NB4 (cell line): ENCODE measurements at regions not wholly inside any gene's neighbourhood (a gene's known extent, or its start where the extent isn't known, plus 50 kb on each side); places are given as distances from the start of the nearest gene placed in this dataset.

Experiments used
- CTCF ChIP-seq: IDR thresholded peaks from one replicate; pipeline ENCODE4 v1.5.1; 2012; ENCODE audit warnings: low read depth, low read length
- MYC ChIP-seq: IDR thresholded peaks from 2 replicates; pipeline ENCODE4 v1.6.1; 2011; ENCODE audit warnings: low read depth, low read length
- POLR2A ChIP-seq: IDR thresholded peaks from 2 replicates; pipeline ENCODE4 v1.6.1; 2011; ENCODE audit warnings: mild to moderate bottlenecking; ENCODE audit not compliant: insufficient read length; ENCODE audit errors: extremely low read depth

GRCh38 chr10:106214243-106214642 lies 950.3 kb downstream of the SORCS1 start:
- TF ChIP-seq CTCF, result no peak
- no peak for TF ChIP-seq POLR2A
- no peak for TF ChIP-seq MYC
